GM12892 (cell line): ENCODE measurements at regions not wholly inside any gene's neighbourhood (a gene's known extent, or its start where the extent isn't known, plus 50 kb on each side); places are given as distances from the start of the nearest gene placed in this dataset.

Source experiments
- POLR2A ChIP-seq: IDR thresholded peaks from 2 replicates; pipeline ENCODE4 v1.6.1; 2011; ENCODE audit warnings: low read depth, low read length, control low read depth
- POLR2AphosphoS5 ChIP-seq: IDR thresholded peaks from 2 replicates; pipeline ENCODE4 v1.6.1; 2011; ENCODE audit warnings: low read depth, low read length, control low read depth
- TAF1 ChIP-seq: IDR thresholded peaks from 2 replicates; pipeline ENCODE4 v1.6.1; 2011; ENCODE audit warnings: low read depth, mild to moderate bottlenecking, control low read depth, low read length, borderline replicate concordance

GRCh38 chr5:62720031-62720441 lies 141.4 kb downstream of the LRRC70 start:
- TF ChIP-seq POLR2AphosphoS5 (no peak), POLR2A (no peak), TAF1 (no peak)
